G401.6 (cell line): ENCODE measurements at regions not wholly inside any gene's neighbourhood (a gene's known extent, or its start where the extent isn't known, plus 50 kb on each side); places are given as distances from the start of the nearest gene placed in this dataset.
"Not testable (repeated sequence)": the region's sequence is repeated elsewhere in the genome, so short reads cannot be mapped to it uniquely, and the experiment has no call there.

Source experiments
- FAIRE-seq: peaks from 2 replicates; lab custom pipeline; 2012; peaks lifted over from hg19 to GRCh38; lab: Jason Lieb, UNC

GRCh38 chr6:57985734-57986133, 668.3 kb downstream of the PRIM2 start:
- FAIRE-seq: not testable (repeated sequence)

GRCh38 chr6:57986584-57986983, 669.2 kb downstream of the PRIM2 start:
- peak; percentile 3 for FAIRE-seq

- FAIRE-seq: not testable (repeated sequence)
Measured at GRCh38 chr6:57989520-57990080, 672.2 kb downstream of the PRIM2 start.

GRCh38 chr6:57998858-57999619, 681.6 kb downstream of the PRIM2 start:
- FAIRE-seq: not testable (repeated sequence)

- not testable (repeated sequence) for FAIRE-seq
Measured at GRCh38 chr6:58000233-58000632, 682.8 kb downstream of the PRIM2 start.

- FAIRE-seq: peak; percentile 6
Measured at GRCh38 chr6:58003417-58004167, 686.2 kb downstream of the PRIM2 start.

GRCh38 chr6:58007334-58008000, 690.0 kb downstream of the PRIM2 start:
- not testable (repeated sequence) for FAIRE-seq

GRCh38 chr6:58008001-58008335, 690.5 kb downstream of the PRIM2 start:
- not testable (repeated sequence) for FAIRE-seq

GRCh38 chr6:58011954-58012600, 694.6 kb downstream of the PRIM2 start:
- FAIRE-seq: not testable (repeated sequence)

GRCh38 chr6:58016614-58017013, 699.2 kb downstream of the PRIM2 start:
- not testable (repeated sequence) for FAIRE-seq

GRCh38 chr6:58028188-58028587, 710.8 kb downstream of the PRIM2 start:
- FAIRE-seq: not testable (repeated sequence)

GRCh38 chr6:58038213-58038612, 720.8 kb downstream of the PRIM2 start:
- not testable (repeated sequence) for FAIRE-seq

GRCh38 chr6:58046584-58046983, 729.2 kb downstream of the PRIM2 start:
- not testable (repeated sequence) for FAIRE-seq

- FAIRE-seq: not testable (repeated sequence)
Measured at GRCh38 chr6:58047389-58047788, 730.0 kb downstream of the PRIM2 start.

- not testable (repeated sequence) for FAIRE-seq
Measured at GRCh38 chr6:58047865-58048264, 730.4 kb downstream of the PRIM2 start.

- not testable (repeated sequence) for FAIRE-seq
Measured at GRCh38 chr6:58055465-58056176, 738.2 kb downstream of the PRIM2 start.

GRCh38 chr6:58059701-58060100, 742.3 kb downstream of the PRIM2 start:
- FAIRE-seq: not testable (repeated sequence)

- FAIRE-seq: not testable (repeated sequence)
Measured at GRCh38 chr6:58063542-58063941, 746.1 kb downstream of the PRIM2 start.

- FAIRE-seq: not testable (repeated sequence)
Measured at GRCh38 chr6:58067867-58068548, 750.6 kb downstream of the PRIM2 start.

- FAIRE-seq: no peak
Measured at GRCh38 chr6:58073263-58073662, 755.8 kb downstream of the PRIM2 start.

- not testable (repeated sequence) for FAIRE-seq
Measured at GRCh38 chr6:58090067-58090466, 772.6 kb downstream of the PRIM2 start.
